Naive thymus-derived CD4-positive, alpha-beta T cell (primary cell): ENCODE measurements at regions not wholly inside any gene's neighbourhood (a gene's known extent, or its start where the extent isn't known, plus 50 kb on each side); places are given as distances from the start of the nearest gene placed in this dataset.

Experiments used
- ATAC-seq: fragments of 150-1000 bp; cut with Tn5 transposase; 2 replicates; pipeline ENCODE4 v1.10.0; 2021; ENCODE audit warnings: mild to moderate bottlenecking, moderate library complexity
- CTCF ChIA-PET: fragments of 350-600 bp; sonication (Branson Sonifier 250); formaldehyde crosslinking; loops from one replicate; lab custom pipeline; 2021; ENCODE audit warnings: antibody characterized with exemption; lab: Charles Lee
- POLR2A ChIA-PET: fragments of 350-600 bp; sonication (Branson Sonifier 250); formaldehyde crosslinking; loops from one replicate; lab custom pipeline; 2021; ENCODE audit warnings: antibody characterized with exemption, inconsistent platforms; lab: Charles Lee
- DNase-seq, 9 donors: peaks; one replicate each; pipeline versions ENCODE4 v3.0.0 to v3.0.0-alpha.2; 2020 to 2022; ENCODE audit warnings: mixed read lengths in 1 of 9
- H3K27ac ChIP-seq: one replicate; pipeline ENCODE4 v1.7.0; 2013; ENCODE audit warnings: mild to moderate bottlenecking, low read depth, low read length, moderate library complexity
- H3K27me3 ChIP-seq, 2 donors: one replicate each; pipeline ENCODE4 v1.7.0; 2013; ENCODE audit warnings: low read length in 2 of 2, mild to moderate bottlenecking in 2 of 2, moderate library complexity in 2 of 2; ENCODE audit not compliant: control insufficient read depth in 2 of 2, insufficient read depth in 2 of 2
- H3K36me3 ChIP-seq, 3 experiments: 1 replicate in 2 of 3; 2 replicates in 1 of 3; pipeline ENCODE4 v1.7.0; 2013; ENCODE audit warnings: low read length in 3 of 3, mild to moderate bottlenecking in 3 of 3, moderate library complexity in 1 of 3; ENCODE audit not compliant: insufficient read depth in 3 of 3, control insufficient read depth in 2 of 3
- H3K4me1 ChIP-seq, 2 donors: one replicate each; pipeline ENCODE4 v1.7.0; 2013; ENCODE audit warnings: low read length in 2 of 2, mild to moderate bottlenecking in 2 of 2, moderate library complexity in 1 of 2; ENCODE audit not compliant: control insufficient read depth in 2 of 2, insufficient read depth in 2 of 2
- H3K4me3 ChIP-seq: 2 replicates; pipeline ENCODE4 v1.7.0; 2013; ENCODE audit warnings: mild to moderate bottlenecking, low read length
- H3K9me3 ChIP-seq, 3 experiments: 1 replicate in 2 of 3; 2 replicates in 1 of 3; pipeline ENCODE4 v1.7.0; 2013; ENCODE audit warnings: low read length in 3 of 3; ENCODE audit not compliant: control insufficient read depth in 2 of 3
- H3K27ac Mint-ChIP-seq, 9 donors: one replicate each; pipeline ENCODE4 v1.8.0; 2020 to 2022; ENCODE audit warnings: mixed read lengths in 9 of 9, mild to moderate bottlenecking in 8 of 9, moderate library complexity in 5 of 9, inconsistent platforms in 2 of 9
- H3K27me3 Mint-ChIP-seq, 5 donors: one replicate each; pipeline ENCODE4 v1.8.0; 2021 to 2022; ENCODE audit warnings: mixed read lengths in 5 of 5, mild to moderate bottlenecking in 1 of 5
- H3K36me3 Mint-ChIP-seq, 5 donors: one replicate each; pipeline ENCODE4 v1.8.0; 2020 to 2022; ENCODE audit warnings: mixed read lengths in 5 of 5, mild to moderate bottlenecking in 3 of 5, inconsistent platforms in 1 of 5
- H3K4me1 Mint-ChIP-seq, 7 donors: one replicate each; pipeline ENCODE4 v1.8.0; 2020 to 2022; ENCODE audit warnings: mixed read lengths in 7 of 7, mild to moderate bottlenecking in 3 of 7, inconsistent platforms in 1 of 7
- H3K4me3 Mint-ChIP-seq, 10 donors: one replicate each; pipeline ENCODE4 v1.8.0; 2020 to 2022; ENCODE audit warnings: mild to moderate bottlenecking in 10 of 10, mixed read lengths in 10 of 10, moderate library complexity in 6 of 10, inconsistent platforms in 2 of 10
- H3K9me3 Mint-ChIP-seq, 11 donors: one replicate each; pipeline ENCODE4 v1.8.0; 2020 to 2022; ENCODE audit warnings: mixed read lengths in 11 of 11, mild to moderate bottlenecking in 4 of 11, inconsistent platforms in 1 of 11, moderate library complexity in 1 of 11
- intact Hi-C, 2 donors: fragments of 100-400 bp; cut with micrococcal nuclease; formaldehyde crosslinking; loops; one replicate each; pipeline ENCODE4 v1.15.1; 2023

DNA sequence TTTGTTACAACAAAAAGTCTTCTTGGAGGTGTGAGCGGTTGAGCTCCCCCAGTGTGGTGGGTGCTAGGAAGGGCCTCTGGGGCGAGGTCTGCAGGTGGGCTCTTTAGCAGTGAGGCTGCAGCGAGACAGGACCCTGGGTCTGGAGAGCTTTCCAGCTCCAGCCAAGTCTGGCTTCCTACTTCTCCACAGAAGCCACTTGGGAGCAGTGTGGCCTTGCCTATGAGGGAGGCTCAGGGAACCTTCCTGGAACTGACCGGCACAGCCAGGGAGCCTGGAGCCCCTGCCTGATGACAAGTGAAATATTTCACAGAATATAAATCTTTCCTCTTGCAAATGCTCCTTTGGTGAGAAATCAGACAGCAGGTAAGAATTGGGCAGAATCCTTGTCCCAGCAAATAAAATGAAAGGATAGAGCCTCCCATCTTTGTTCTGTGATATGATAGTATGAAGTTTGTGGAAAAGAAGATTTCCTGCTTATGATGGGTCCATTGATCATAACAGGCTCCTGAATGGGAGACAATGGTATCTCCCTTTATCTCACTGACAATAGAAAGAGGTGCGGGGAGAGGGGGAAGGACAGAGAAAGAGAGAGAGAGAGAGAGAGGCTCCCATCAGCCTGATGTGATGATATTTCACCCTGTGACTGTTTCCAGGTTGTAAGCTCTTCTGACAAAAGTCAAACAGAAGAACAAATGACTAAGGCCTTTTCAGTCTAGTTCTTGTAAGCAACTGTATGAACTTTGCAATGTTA is 289.8 kb upstream of the SPRED2 start:
- H3K4me1 Mint-ChIP-seq, result no peaks in the 10 kb centered on the region
- ATAC-seq, result no peak
- H3K9me3 ChIP-seq, result no peaks in the 10 kb centered on the region
- POLR2A ChIA-PET, result no interaction called here
- H3K36me3 Mint-ChIP-seq, result no peaks in the 10 kb centered on the region
- H3K27ac Mint-ChIP-seq, result no peak overlapping the region
- peaks cover 4 to 16% (median 13%) of the 10 kb centered on the region in 5 donors for H3K27me3 Mint-ChIP-seq
- H3K27me3 ChIP-seq, result peaks cover 0 to 2% of the 10 kb centered on the region in 2 donors
- H3K4me3 Mint-ChIP-seq, result no peak overlapping the region
- CTCF ChIA-PET, result no interaction called here
- intact Hi-C loops, result no loop called here
- no peaks in the 10 kb centered on the region for H3K36me3 ChIP-seq
- H3K4me1 ChIP-seq, result no peaks in the 10 kb centered on the region
- H3K4me3 ChIP-seq, result no peak overlapping the region
- peaks cover 0 to 5% (median 0%) of the 10 kb centered on the region in 11 donors for H3K9me3 Mint-ChIP-seq
- no peak overlapping the region for H3K27ac ChIP-seq
- DNase-seq, result no peak

DNA sequence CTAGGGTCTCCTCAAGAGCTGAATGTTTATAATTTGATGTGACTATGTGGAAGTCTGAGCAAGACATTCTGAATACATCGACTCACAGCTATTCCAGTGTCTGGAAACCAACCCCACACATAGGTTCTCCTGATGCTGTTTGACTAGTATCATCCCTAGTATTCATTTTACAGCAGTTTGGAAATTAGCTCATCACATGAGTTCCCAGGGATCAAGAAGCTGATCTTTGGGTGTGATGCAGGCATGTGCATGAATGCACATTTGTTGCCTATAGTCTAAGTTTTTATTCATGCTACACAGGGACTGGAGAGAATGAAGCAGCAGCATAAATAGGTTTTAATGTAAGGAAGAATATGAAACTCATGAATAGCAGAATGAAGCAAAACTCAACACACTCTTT is 284.3 kb upstream of the SPRED2 start:
- Mint-ChIP-seq H3K27me3 (peaks cover 4 to 17% (median 8%) of the 10 kb centered on the region in 5 donors), H3K4me3 (no peak overlapping the region), H3K27ac (no peak overlapping the region), H3K9me3 (peaks cover 0 to 2% (median 0%) of the 10 kb centered on the region in 11 donors), H3K4me1 (no peaks in the 10 kb centered on the region), H3K36me3 (no peaks in the 10 kb centered on the region)
- Histone ChIP-seq H3K27ac (no peak overlapping the region), H3K9me3 (no peaks in the 10 kb centered on the region), H3K4me1 (no peaks in the 10 kb centered on the region), H3K36me3 (no peaks in the 10 kb centered on the region), H3K4me3 (no peak overlapping the region), H3K27me3 (peaks cover 0 to 2% of the 10 kb centered on the region in 2 donors)
- ATAC-seq (no peak), DNase-seq (no peak)
- POLR2A ChIA-PET, result no interaction called here
- intact Hi-C loops, result no loop called here
- CTCF ChIA-PET, result no interaction called here

DNA sequence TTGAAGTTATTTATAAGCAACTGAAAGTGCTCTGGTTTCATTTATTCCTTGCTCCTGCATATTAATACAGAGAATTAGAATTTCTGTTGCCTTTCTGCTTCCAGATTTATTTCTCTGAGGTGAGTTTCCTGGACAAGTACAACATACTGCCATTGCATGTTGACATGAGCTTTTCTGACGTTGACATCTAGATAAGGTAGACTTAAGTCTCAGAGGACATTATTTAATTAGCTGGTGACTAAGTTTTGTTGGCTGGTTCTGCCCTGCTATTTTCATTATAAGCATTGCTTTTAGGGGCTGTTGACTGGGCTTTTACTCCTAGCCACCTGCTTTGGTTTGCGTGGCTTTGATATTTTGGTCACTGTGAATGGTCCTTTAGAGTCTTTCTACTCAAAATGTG is 282.9 kb upstream of the SPRED2 start:
- Mint-ChIP-seq H3K27me3 (peaks cover 2 to 6% (median 5%) of the 10 kb centered on the region in 5 donors), H3K27ac (no peak overlapping the region), H3K4me3 (no peak overlapping the region), H3K4me1 (no peaks in the 10 kb centered on the region), H3K9me3 (peaks cover 0 to 5% (median 0%) of the 10 kb centered on the region in 11 donors), H3K36me3 (no peaks in the 10 kb centered on the region)
- CTCF ChIA-PET, result no interaction called here
- Histone ChIP-seq H3K36me3 (no peaks in the 10 kb centered on the region), H3K27me3 (peaks cover 0 to 2% of the 10 kb centered on the region in 2 donors), H3K9me3 (no peaks in the 10 kb centered on the region), H3K4me3 (no peak overlapping the region), H3K27ac (no peak overlapping the region), H3K4me1 (no peaks in the 10 kb centered on the region)
- DNase-seq (no peak), ATAC-seq (no peak)
- POLR2A ChIA-PET, result no interaction called here
- intact Hi-C loops, result no loop called here

DNA sequence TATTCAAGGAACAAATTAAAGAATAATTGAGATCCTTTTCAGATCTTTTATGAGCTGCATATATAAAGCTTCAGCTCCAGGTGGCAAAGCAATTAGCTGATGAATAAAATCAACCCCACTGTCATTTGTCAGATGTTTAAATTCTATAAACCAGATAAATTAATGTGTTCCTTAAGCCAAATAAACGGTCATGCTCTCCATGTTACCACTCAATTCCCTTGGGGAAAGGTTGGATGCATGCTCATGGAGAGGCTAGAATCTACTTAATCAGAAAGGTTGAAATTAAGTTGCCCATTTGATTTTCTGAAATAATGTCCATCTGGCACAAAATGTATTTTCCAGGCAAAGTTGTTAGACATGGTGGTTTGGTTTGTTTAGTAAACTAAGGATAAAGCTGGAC is 282.5 kb upstream of the SPRED2 start:
- no peaks in the 10 kb centered on the region for H3K36me3 Mint-ChIP-seq
- H3K4me1 Mint-ChIP-seq, result no peaks in the 10 kb centered on the region
- ATAC-seq (no peak), DNase-seq (no peak)
- H3K27ac Mint-ChIP-seq, result no peak overlapping the region
- intact Hi-C loops, result no loop called here
- H3K27ac ChIP-seq, result no peak overlapping the region
- no peak overlapping the region for H3K4me3 ChIP-seq
- H3K36me3 ChIP-seq, result no peaks in the 10 kb centered on the region
- CTCF ChIA-PET, result no interaction called here
- peaks cover 0 to 5% (median 0%) of the 10 kb centered on the region in 11 donors for H3K9me3 Mint-ChIP-seq
- peaks cover 0 to 2% of the 10 kb centered on the region in 2 donors for H3K27me3 ChIP-seq
- POLR2A ChIA-PET, result no interaction called here
- H3K4me1 ChIP-seq, result no peaks in the 10 kb centered on the region
- peaks cover 0 to 7% (median 4%) of the 10 kb centered on the region in 5 donors for H3K27me3 Mint-ChIP-seq
- H3K4me3 Mint-ChIP-seq, result no peak overlapping the region
- no peaks in the 10 kb centered on the region for H3K9me3 ChIP-seq

DNA sequence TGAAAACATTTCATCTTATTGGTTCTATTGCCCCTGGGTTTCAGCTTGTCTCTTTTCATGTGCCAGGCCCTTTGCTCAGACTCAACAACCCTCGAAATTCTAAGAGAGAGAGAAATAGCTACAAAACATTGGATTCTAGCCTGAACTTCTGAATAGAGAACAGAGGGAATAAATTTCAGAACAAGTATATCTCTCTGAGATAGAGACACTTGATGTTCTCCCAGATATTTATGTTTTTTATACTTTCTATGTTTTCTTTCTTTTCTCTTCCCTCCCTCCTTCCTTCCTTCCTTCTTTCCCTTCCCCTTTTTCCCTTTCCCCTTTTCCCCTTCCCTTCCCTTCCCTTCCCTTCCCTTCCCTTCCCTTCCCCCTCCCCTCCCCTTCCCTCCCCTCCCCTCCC is 279.5 kb upstream of the SPRED2 start:
- Histone ChIP-seq H3K36me3 (no peaks in the 10 kb centered on the region), H3K4me3 (no peak overlapping the region), H3K27ac (no peak overlapping the region), H3K9me3 (no peaks in the 10 kb centered on the region), H3K4me1 (no peaks in the 10 kb centered on the region), H3K27me3 (no peaks in the 10 kb centered on the region)
- peaks cover 3 to 20% (median 16%) of the 10 kb centered on the region in 5 donors for H3K27me3 Mint-ChIP-seq
- H3K4me1 Mint-ChIP-seq, result no peaks in the 10 kb centered on the region
- DNase-seq (no peak), ATAC-seq (no peak)
- H3K4me3 Mint-ChIP-seq, result no peak overlapping the region
- H3K9me3 Mint-ChIP-seq, result peaks cover 0 to 13% (median 2%) of the 10 kb centered on the region in 11 donors
- POLR2A ChIA-PET, result no interaction called here
- CTCF ChIA-PET, result no interaction called here
- intact Hi-C loops, result no loop called here
- H3K36me3 Mint-ChIP-seq, result peaks cover 0 to 4% (median 0%) of the 10 kb centered on the region in 5 donors
- no peak overlapping the region for H3K27ac Mint-ChIP-seq

DNA sequence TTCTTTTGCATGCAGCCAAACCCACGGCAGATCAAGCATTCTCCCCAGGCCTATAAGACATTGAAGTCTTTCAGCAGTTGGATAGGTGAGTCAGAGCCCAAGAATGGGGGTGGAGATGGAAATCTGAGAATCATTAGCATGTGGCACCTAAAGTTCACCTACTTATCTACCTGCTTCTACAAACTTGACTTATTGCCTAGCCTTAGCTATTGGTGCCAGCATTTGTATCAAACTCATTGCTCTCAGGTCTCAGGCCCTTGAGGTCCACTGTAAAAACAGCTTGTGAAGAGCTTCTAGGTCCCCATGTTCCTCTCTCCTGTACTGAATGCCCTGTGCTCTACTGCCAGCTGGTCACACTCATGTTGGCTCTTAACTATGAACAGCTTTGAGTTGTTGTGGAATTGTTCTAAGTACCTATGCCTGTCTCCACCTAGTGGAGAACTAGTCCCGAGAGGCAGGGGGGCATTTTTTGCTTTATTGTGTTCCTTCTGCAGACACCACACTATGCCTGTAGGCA is 278.4 kb upstream of the SPRED2 start:
- peaks cover 0 to 13% (median 5%) of the 10 kb centered on the region in 11 donors for H3K9me3 Mint-ChIP-seq
- ChIA-PET CTCF (no interaction called here), POLR2A (no interaction called here)
- no peaks in the 10 kb centered on the region for H3K4me1 Mint-ChIP-seq
- intact Hi-C loops, result no loop called here
- Histone ChIP-seq H3K4me1 (no peaks in the 10 kb centered on the region), H3K27ac (no peak overlapping the region), H3K9me3 (no peaks in the 10 kb centered on the region), H3K27me3 (no peaks in the 10 kb centered on the region), H3K4me3 (no peak overlapping the region), H3K36me3 (no peaks in the 10 kb centered on the region)
- no peak overlapping the region for H3K27ac Mint-ChIP-seq
- H3K4me3 Mint-ChIP-seq, result no peak overlapping the region
- peaks cover 0 to 4% (median 0%) of the 10 kb centered on the region in 5 donors for H3K36me3 Mint-ChIP-seq
- ATAC-seq (no peak), DNase-seq (no peak)
- peaks cover 3 to 20% (median 16%) of the 10 kb centered on the region in 5 donors for H3K27me3 Mint-ChIP-seq

DNA sequence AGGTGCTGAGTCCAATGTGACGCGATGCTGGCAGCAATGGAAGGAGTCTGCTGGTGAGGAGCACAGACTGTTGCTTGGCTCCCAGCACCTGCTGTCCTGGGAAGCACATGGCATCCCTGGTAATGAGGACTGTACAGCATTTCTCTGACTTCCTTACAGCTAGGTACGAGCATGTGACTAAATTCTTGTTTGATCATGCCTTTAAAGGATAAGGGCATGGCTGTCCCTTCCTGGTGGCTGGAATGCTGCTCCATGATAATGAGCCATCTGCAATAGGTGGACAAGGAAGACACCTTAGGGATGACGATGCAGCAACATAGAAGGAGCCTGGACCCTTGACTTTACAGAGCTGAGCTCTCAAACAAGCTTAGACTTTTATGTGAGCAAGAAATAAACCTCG is 278.0 kb upstream of the SPRED2 start:
- CTCF ChIA-PET, result no interaction called here

More for the DNA sequence above, 278.0 kb upstream of the SPRED2 start:
- Histone ChIP-seq H3K27me3 (no peaks in the 10 kb centered on the region), H3K36me3 (no peaks in the 10 kb centered on the region), H3K27ac (no peak overlapping the region), H3K4me3 (no peak overlapping the region), H3K4me1 (no peaks in the 10 kb centered on the region), H3K9me3 (no peaks in the 10 kb centered on the region)
- intact Hi-C loops, result no loop called here
- Mint-ChIP-seq H3K9me3 (peaks cover 0 to 13% (median 5%) of the 10 kb centered on the region in 11 donors), H3K27ac (no peak overlapping the region), H3K4me3 (no peak overlapping the region), H3K36me3 (peaks cover 0 to 4% (median 0%) of the 10 kb centered on the region in 5 donors), H3K27me3 (peaks cover 3 to 20% (median 16%) of the 10 kb centered on the region in 5 donors), H3K4me1 (no peaks in the 10 kb centered on the region)
- ATAC-seq (no peak), DNase-seq (no peak)
- POLR2A ChIA-PET, result no interaction called here
